SJCRH30 (cell line): ENCODE measurements at regions not wholly inside any gene's neighbourhood (a gene's known extent, or its start where the extent isn't known, plus 50 kb on each side); places are given as distances from the start of the nearest gene placed in this dataset.

ENCODE experiments used
- DNase-seq, 2 experiments: peaks; one replicate each; pipeline ENCODE4 v3.0.0-alpha.2; 2015 to 2020
- H3K27ac ChIP-seq: fragments of 250-450 bp; sonication (Bioruptor Pico); 2 replicates; pipeline ENCODE4 v1.5.1; 2020; ENCODE audit warnings: mild to moderate bottlenecking, moderate library complexity
- H3K27me3 ChIP-seq: fragments of 250-450 bp; sonication (Bioruptor Pico); 2 replicates; pipeline ENCODE4 v1.5.1; 2020; ENCODE audit warnings: mild to moderate bottlenecking, moderate library complexity
- H3K36me3 ChIP-seq: fragments of 250-450 bp; sonication (Bioruptor Pico); 2 replicates; pipeline ENCODE4 v1.5.1; 2020; ENCODE audit warnings: mild to moderate bottlenecking, moderate library complexity
- H3K4me1 ChIP-seq: fragments of 250-450 bp; sonication (Bioruptor Pico); 2 replicates; pipeline ENCODE4 v1.5.1; 2020; ENCODE audit warnings: mild to moderate bottlenecking, moderate library complexity
- H3K4me3 ChIP-seq: fragments of 250-450 bp; sonication (Bioruptor Pico); 2 replicates; pipeline ENCODE4 v1.5.1; 2020; ENCODE audit warnings: mild to moderate bottlenecking, moderate library complexity
- H3K9me3 ChIP-seq: fragments of 250-450 bp; sonication (Bioruptor Pico); replicated peaks from 2 replicates; pipeline ENCODE4 v1.5.1; 2020; ENCODE audit warnings: mild to moderate bottlenecking, moderate library complexity

DNA sequence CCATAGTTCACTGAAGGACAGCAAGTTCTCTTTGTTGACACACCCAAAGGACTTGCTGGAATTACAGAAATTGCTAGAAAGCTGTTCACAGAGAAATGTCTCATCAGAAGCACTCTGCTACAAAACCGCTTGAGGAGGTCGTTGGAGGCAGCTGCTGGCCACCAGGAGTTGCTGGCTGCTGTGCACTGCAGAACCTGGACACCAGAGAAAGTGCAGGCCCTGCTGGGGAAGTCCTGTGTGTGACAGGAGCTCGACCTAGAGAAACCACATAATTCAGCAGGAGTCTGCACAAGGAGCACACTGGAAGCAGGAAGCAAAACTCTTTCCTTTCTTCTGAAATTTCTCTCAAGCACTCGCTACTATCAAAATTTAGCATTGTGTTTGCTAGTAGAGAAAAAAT is 461.5 kb upstream of the GHITM start:
- no peaks in the 10 kb centered on the region for H3K4me1 ChIP-seq
- no peak overlapping the region for H3K4me3 ChIP-seq
- no peak overlapping the region for H3K27ac ChIP-seq
- no peak for DNase-seq
- H3K27me3 ChIP-seq: no peaks in the 10 kb centered on the region
- no peaks in the 10 kb centered on the region for H3K9me3 ChIP-seq
- H3K36me3 ChIP-seq: no peaks in the 10 kb centered on the region

DNA sequence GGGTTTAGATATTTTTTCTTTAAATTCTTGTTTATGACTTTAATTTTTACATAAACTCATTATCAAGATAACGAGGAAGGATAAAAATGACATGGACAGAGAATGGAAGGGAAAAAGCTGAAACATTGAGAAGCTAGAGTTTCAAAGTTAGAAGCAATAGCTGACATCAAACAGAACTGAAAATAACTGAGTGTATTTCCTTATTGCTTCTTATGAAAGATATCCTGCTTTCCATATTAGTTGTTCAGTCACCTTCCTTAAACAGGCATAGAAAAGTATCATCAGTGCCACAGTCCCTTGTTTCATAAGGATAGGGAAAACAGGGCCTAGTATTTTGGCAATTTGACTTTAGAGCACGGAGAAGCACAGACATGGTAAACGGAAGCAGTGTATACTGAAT is 460.5 kb upstream of the GHITM start:
- Histone ChIP-seq H3K9me3 (no peaks in the 10 kb centered on the region), H3K27me3 (no peaks in the 10 kb centered on the region), H3K27ac (no peak overlapping the region), H3K4me3 (no peak overlapping the region), H3K4me1 (no peaks in the 10 kb centered on the region), H3K36me3 (no peaks in the 10 kb centered on the region)
- no peak for DNase-seq

DNA sequence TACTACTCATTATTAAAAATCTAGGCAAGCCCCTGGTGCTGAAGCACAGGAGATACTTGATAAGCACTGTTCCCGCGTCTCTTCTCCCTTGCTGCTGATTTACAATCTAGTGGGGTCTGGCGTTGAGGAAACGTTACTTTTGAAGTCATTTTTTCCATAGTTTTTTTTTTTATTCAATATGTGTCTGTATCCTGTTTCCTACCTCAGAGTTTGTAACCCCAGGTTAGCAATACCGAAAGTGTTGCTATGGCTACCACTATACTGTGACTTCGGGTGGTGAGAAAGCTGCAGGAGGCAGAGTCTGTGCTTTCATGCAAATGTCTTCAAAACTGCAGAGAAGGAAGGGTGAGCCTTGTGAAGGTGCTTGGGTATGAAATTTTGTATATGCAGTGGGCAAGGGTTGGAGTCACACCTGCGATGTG is 458.8 kb upstream of the GHITM start:
- no peaks in the 10 kb centered on the region for H3K4me1 ChIP-seq
- H3K27ac ChIP-seq: no peak overlapping the region
- no peaks in the 10 kb centered on the region for H3K27me3 ChIP-seq
- no peaks in the 10 kb centered on the region for H3K36me3 ChIP-seq
- H3K4me3 ChIP-seq: no peak overlapping the region
- H3K9me3 ChIP-seq: no peaks in the 10 kb centered on the region
- no peak for DNase-seq

DNA sequence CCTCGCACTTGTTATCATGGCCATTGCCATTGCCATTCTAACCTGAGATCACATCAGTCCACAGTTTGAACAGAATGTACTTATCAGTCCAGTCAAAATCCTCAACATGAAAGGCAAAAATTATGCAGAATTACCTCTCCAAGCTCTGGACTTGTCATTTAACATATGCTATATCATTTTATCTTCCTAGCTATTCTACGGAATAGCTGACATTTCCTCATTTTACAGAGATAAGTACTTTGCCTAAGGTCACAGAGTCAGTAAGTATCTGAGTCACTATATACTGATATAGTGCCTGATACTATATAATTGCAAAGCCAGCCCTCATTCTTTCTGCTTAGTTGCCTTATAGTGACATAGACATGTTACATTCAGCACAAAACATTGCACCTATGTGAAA is 456.9 kb upstream of the GHITM start:
- H3K4me1 ChIP-seq: no peaks in the 10 kb centered on the region
- H3K27ac ChIP-seq: no peak overlapping the region
- no peak overlapping the region for H3K4me3 ChIP-seq
- no peak for DNase-seq
- no peaks in the 10 kb centered on the region for H3K27me3 ChIP-seq
- H3K9me3 ChIP-seq: no peaks in the 10 kb centered on the region
- no peaks in the 10 kb centered on the region for H3K36me3 ChIP-seq

DNA sequence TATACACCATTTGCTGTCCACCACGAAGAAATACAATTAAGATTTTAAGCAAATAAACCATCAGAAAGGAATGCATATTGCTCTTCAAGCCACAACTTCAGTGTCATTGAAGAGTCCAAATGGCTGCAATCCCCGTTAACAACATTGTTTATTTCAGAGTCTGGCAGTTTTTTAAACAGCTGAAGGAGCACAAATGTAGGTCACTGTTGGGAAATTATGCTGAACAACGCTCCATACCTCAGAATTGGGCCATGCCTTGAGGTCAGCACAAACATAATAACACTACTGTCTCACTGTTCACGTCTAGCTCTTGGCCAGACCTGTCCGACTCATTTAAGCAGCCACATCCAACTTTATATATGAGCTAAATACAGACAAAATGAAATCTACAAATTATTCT is 453.9 kb upstream of the GHITM start:
- Histone ChIP-seq H3K4me1 (no peaks in the 10 kb centered on the region), H3K4me3 (no peak overlapping the region), H3K27ac (no peak overlapping the region), H3K27me3 (no peaks in the 10 kb centered on the region), H3K9me3 (no peaks in the 10 kb centered on the region), H3K36me3 (no peaks in the 10 kb centered on the region)
- no peak for DNase-seq

DNA sequence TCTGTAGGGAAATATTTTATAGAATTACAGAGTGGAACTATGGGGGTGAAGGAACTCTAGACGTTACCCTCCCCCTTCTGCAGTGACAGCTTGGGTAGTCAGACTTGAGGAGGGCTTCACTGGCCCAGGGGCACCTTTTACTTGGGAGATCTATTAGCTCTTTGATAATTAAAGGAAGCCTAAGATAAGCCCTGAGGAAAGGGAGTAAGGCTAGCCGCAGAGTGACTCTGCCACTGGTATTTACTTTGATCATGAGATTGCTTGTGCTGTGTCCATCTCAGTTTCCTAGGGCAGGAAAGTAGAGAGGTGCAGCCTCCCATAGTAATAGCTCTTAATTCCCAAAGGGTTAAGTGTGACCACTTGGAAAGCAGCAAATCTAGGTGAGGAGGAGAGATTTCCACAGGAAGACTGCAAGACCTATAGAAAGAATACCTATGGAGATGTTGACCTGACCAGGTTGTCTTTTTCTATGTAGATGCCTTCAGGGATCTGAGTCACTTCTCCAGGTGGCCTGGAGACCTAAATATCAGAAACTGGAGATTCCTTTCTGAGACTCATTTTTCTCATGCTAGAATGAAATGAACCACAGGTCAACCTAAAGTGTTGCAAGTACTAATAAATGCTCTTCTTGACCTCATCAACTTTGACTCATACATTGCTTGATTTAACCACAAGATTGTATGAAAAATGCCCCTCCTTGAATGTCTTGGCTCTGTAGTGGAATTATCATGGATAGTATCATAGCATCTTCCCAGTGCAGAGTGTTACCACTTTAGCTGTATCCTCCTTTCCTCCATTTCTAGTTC is 447.3 kb upstream of the GHITM start:
- no peak for DNase-seq
- no peaks in the 10 kb centered on the region for H3K27me3 ChIP-seq
- H3K4me3 ChIP-seq: no peak overlapping the region
- H3K36me3 ChIP-seq: no peaks in the 10 kb centered on the region
- H3K9me3 ChIP-seq: no peaks in the 10 kb centered on the region
- no peak overlapping the region for H3K27ac ChIP-seq
- H3K4me1 ChIP-seq: no peaks in the 10 kb centered on the region

DNA sequence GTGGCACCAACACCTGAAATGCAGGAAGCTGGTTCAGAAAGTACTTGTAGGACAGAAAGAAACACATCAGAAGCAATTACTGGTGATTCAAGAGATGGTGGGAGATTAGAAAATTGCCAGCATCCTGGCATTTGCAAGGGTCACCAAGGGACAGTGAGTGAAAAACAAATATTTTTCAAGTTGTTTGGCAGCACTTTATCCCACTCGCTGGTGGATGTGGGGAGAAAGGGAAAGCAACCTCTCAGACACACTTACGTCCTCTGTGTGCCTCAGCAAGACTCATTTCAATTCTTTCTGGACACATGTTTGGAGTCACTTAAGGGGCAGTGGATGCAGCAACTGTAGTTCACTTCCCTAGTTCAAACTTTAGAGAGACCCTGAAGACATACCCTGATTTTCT is 440.4 kb upstream of the GHITM start:
- DNase-seq: no peak
- no peaks in the 10 kb centered on the region for H3K9me3 ChIP-seq
- H3K4me1 ChIP-seq: no peaks in the 10 kb centered on the region
- H3K27me3 ChIP-seq: no peaks in the 10 kb centered on the region
- no peaks in the 10 kb centered on the region for H3K36me3 ChIP-seq
- H3K4me3 ChIP-seq: no peak overlapping the region
- no peak overlapping the region for H3K27ac ChIP-seq

DNA sequence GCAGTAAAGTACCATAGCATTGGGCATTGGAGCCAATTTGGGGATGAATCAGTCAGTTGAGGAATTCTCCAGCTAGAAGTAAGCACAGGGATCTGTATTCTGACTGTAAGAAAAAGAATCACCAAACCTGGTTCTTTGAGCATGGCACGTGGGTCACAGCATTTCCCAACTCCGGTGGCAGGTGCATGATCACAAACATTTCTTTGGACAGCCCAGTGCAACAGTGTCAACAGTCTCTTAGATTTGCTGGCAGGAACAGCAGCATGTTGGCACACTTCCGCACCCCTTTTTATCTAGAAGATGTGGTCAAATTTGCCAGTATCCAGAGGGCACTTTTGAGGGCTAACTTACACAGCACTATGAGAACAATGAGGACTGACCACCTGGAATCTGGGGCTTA is 437.5 kb upstream of the GHITM start:
- no peaks in the 10 kb centered on the region for H3K27me3 ChIP-seq
- H3K4me1 ChIP-seq: no peaks in the 10 kb centered on the region
- H3K4me3 ChIP-seq: no peak overlapping the region
- no peaks in the 10 kb centered on the region for H3K9me3 ChIP-seq
- H3K27ac ChIP-seq: no peak overlapping the region
- no peaks in the 10 kb centered on the region for H3K36me3 ChIP-seq
- DNase-seq: no peak

DNA sequence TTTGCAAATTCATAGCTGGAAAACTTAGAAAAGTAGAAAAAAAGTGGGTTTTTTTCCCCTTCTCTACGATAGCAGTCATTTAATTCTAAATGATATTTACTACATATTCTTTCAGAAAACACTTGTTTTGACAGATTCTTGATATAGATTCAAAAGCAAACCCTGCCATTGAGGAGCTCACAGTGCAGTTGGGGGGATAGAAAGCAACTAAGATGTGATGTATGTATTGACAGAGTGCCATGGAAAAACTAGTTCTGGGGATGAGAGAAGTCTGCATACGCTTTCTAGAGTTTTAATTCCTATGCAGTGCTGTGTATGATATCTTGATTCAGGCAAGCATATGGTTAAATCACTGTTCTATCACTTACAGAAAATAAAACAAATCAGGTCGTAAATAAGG is 436.6 kb upstream of the GHITM start:
- H3K4me1 ChIP-seq: no peaks in the 10 kb centered on the region
- H3K36me3 ChIP-seq: no peaks in the 10 kb centered on the region
- no peak overlapping the region for H3K27ac ChIP-seq
- H3K4me3 ChIP-seq: no peak overlapping the region
- H3K9me3 ChIP-seq: no peaks in the 10 kb centered on the region
- H3K27me3 ChIP-seq: no peaks in the 10 kb centered on the region
- no peak for DNase-seq

DNA sequence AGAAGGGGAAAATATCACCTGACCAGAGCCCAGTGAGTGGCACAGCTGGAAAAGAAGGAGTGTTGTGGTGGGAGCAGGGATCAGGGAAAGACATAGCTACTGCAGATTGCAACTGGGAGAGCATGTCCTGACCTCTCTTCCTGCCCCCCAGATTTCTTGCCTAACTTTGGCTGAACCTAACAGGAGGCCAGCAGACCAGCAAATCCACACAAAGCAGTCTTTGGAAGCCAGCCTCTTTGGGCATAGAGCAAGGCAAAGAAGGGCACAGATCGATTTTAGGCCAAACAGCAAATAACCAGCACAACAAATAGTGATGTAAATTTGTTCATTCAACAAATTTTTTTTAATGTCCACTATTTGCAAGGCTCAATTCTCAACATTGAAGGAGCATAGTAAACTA is 433.2 kb upstream of the GHITM start:
- H3K27me3 ChIP-seq: no peaks in the 10 kb centered on the region
- no peak overlapping the region for H3K4me3 ChIP-seq
- no peaks in the 10 kb centered on the region for H3K36me3 ChIP-seq
- no peak overlapping the region for H3K27ac ChIP-seq
- H3K9me3 ChIP-seq: no peaks in the 10 kb centered on the region
- no peaks in the 10 kb centered on the region for H3K4me1 ChIP-seq
- no peak for DNase-seq

DNA sequence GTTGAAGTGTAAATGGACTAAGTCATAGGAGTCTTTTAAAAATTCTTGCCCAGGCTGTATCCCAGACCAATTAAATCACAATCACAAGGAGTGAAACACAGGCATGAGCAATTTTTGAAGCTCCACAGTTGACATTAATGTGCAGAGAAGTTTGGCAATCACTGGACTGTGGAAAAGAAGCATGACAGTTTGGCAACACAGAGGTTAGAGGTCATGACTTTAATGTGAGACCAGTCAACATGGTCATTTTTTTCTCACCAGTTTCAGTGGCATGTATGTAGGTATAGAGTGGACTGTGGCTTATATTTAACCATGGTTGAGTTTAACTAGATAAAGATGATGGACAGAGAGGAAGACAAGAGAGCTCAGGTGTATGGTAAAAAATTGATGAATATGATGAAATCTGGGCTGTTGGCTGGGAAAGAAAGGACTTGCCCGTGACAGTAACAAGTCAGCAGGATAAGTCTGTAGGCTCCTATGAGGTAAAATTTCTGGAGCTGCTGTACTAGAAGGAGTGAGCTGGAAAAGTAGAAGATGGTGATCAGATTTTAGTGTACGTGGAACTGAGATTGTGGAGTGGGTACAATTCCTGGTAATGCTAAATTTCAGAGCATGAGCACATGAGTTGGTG is 432.2 kb upstream of the GHITM start:
- no peak for DNase-seq
- Histone ChIP-seq H3K9me3 (no peaks in the 10 kb centered on the region), H3K27me3 (no peaks in the 10 kb centered on the region), H3K4me3 (no peak overlapping the region), H3K4me1 (no peaks in the 10 kb centered on the region), H3K36me3 (no peaks in the 10 kb centered on the region), H3K27ac (no peak overlapping the region)

DNA sequence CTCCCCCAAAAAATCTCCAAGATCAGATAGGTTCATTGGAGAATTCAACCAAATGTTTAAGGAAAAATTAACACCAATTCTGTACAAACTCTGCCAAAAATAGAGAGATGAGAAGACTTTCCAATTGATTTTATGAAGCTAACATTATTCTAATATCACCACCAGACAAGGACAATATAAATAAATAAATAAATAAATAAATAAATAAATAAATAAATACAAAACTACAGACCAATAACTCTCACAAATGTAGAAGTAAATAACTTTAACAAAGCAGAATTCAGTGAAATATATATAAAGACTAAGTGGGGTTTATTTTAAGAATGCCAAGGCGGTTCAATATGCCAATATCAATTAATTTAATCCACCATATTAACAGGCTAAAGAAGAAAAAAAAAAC is 425.9 kb upstream of the GHITM start:
- Histone ChIP-seq H3K9me3 (no peaks in the 10 kb centered on the region), H3K27me3 (no peaks in the 10 kb centered on the region), H3K4me3 (no peak overlapping the region), H3K27ac (no peak overlapping the region), H3K4me1 (no peaks in the 10 kb centered on the region), H3K36me3 (no peaks in the 10 kb centered on the region)
- DNase-seq: no peak

DNA sequence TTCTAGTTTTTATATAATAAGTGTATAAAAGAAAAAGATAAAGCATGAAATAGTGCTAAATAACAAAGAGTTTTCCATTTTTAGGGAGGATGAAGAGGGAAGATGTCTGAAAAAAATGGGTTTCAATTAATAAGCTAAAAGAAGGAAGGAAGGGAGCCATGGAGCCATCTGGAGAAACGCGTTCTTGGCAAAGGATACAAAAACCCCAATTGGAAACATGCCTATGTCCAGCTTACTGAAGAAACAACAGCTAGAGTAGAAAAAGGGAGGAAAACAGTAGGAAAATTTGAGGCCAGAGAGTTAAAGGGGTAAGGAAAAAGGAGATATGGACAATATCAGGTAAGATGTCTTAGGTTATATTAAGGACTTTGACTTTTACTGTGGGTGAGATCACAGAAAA is 416.2 kb upstream of the GHITM start:
- no peak for DNase-seq
- H3K4me3 ChIP-seq: no peak overlapping the region
- no peaks in the 10 kb centered on the region for H3K4me1 ChIP-seq
- H3K27me3 ChIP-seq: no peaks in the 10 kb centered on the region
- no peaks in the 10 kb centered on the region for H3K9me3 ChIP-seq
- no peak overlapping the region for H3K27ac ChIP-seq
- no peaks in the 10 kb centered on the region for H3K36me3 ChIP-seq

DNA sequence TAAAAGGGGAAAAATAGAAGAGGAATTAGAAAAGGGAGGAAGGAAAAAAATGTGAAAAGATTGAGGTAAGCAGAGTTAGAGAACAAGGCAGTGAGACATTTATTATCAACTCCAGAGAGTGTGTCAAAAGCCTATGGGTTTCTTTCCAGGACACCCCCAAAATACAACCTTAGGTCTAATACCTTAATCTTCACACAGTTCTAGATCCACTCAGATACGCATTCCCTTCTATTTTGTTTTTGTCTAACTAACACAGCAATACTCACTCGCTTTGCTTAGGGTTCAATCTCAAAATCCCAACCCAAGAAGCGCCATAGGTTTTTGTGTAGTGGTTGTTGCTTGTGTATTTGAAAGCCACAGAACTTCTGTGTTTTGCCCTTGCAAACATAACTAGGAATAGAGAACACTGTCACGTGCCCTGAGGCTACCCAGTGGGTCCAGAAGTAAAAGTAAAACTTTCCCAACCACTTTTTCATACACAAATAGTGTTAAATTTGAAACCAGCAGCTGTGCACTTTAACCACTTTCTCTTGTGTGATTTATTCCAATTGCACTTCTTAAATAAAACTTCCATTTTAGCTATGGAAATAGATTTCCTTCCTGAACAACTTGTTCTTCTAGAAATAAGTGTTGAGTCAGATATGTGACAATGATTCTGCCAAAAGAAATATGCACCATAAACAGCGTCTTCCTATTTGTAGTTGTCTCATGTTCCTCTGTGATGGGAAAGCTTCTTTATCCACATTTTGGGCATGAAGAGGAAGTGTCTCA is 414.7 kb upstream of the GHITM start:
- no peaks in the 10 kb centered on the region for H3K4me1 ChIP-seq
- no peak overlapping the region for H3K4me3 ChIP-seq
- no peaks in the 10 kb centered on the region for H3K27me3 ChIP-seq
- H3K27ac ChIP-seq: no peak overlapping the region
- no peak for DNase-seq
- no peaks in the 10 kb centered on the region for H3K36me3 ChIP-seq
- no peaks in the 10 kb centered on the region for H3K9me3 ChIP-seq

DNA sequence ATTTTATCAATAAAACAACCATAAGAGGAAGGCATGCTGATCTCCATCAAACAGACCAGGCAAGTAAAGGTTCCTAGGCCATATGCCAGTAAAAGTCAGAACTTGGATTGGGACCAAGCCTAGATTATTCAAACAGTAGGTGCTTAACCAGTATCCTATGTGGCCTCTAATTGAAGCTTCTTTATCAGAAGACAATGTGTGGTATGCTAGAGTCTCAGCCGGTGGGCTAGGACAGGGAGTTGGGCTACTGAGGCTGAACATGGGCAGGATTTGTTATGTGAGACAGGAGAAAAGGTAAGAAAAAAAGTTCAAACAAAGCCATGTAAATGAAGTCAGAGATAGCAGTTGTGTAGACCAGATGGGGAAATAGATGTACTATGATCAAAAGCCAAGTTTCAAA is 413.7 kb upstream of the GHITM start:
- no peak for DNase-seq
- no peaks in the 10 kb centered on the region for H3K36me3 ChIP-seq
- H3K27ac ChIP-seq: no peak overlapping the region
- no peak overlapping the region for H3K4me3 ChIP-seq
- H3K27me3 ChIP-seq: no peaks in the 10 kb centered on the region
- H3K9me3 ChIP-seq: no peaks in the 10 kb centered on the region
- H3K4me1 ChIP-seq: no peaks in the 10 kb centered on the region
